Transverse colon (tissue), 3 donors: ENCODE measurements at regions not wholly inside any gene's neighbourhood (a gene's known extent, or its start where the extent isn't known, plus 50 kb on each side); places are given as distances from the start of the nearest gene placed in this dataset.

Source experiments
- POLR2A ChIP-seq: fragments of 450-650 bp; IDR thresholded peaks from one replicate; pipeline ENCODE4 v1.6.1; 2016; ENCODE audit warnings: antibody characterized with exemption, mild to moderate bottlenecking, moderate library complexity
- TF ChIP-seq, protein P1 (sequence below), 5 experiments: fragments of 200-600 bp in 3 of 5; fragments of 450-650 bp in 2 of 5; sonication (generic) in 3 of 5; IDR thresholded peaks; 1 replicate in 2 of 5; 2 replicates in 3 of 5; pipeline ENCODE4 v1.5.1; 2016 to 2017; ENCODE audit warnings: antibody characterized with exemption in 5 of 5, inconsistent platforms in 3 of 5, mild to moderate bottlenecking in 2 of 5, moderate library complexity in 1 of 5

DNA sequence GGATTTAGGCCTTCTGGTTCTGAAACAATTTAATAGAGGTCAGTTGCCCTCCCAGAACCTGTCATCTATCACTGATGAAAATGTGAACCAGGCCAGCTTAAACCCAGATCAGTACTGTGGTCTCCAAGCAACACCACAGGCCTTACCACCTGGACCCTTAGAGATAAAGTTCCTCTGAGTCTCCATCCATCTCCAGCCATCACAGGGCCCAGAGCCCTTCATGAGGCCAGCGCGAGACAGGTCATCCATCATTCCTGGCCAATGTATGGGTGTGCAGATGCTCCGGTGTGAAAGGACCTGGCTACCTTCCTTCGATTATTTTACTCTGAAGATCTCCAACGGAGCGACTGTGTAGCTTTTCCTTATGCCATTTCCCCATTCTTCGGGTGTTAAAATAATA lies 322.7 kb upstream of the SOX11 start:
- TF ChIP-seq, protein P1, sequence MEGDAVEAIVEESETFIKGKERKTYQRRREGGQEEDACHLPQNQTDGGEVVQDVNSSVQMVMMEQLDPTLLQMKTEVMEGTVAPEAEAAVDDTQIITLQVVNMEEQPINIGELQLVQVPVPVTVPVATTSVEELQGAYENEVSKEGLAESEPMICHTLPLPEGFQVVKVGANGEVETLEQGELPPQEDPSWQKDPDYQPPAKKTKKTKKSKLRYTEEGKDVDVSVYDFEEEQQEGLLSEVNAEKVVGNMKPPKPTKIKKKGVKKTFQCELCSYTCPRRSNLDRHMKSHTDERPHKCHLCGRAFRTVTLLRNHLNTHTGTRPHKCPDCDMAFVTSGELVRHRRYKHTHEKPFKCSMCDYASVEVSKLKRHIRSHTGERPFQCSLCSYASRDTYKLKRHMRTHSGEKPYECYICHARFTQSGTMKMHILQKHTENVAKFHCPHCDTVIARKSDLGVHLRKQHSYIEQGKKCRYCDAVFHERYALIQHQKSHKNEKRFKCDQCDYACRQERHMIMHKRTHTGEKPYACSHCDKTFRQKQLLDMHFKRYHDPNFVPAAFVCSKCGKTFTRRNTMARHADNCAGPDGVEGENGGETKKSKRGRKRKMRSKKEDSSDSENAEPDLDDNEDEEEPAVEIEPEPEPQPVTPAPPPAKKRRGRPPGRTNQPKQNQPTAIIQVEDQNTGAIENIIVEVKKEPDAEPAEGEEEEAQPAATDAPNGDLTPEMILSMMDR (IDR thresholded peaks at IDR 0.05): no peak
- TF ChIP-seq POLR2A: no peak
